Glutamatergic neuron (in vitro differentiated cells): ENCODE measurements at regions not wholly inside any gene's neighbourhood (a gene's known extent, or its start where the extent isn't known, plus 50 kb on each side); places are given as distances from the start of the nearest gene placed in this dataset.

Experiments
- DNase-seq: peaks from one replicate; pipeline ENCODE4 v3.0.0; 2022
- H3K27ac Mint-ChIP-seq: one replicate; pipeline ENCODE4 v1.8.0; 2020; ENCODE audit warnings: mild to moderate bottlenecking, mixed read lengths, inconsistent platforms; ENCODE audit not compliant: unreplicated experiment
- H3K27me3 Mint-ChIP-seq: one replicate; pipeline ENCODE4 v1.8.0; 2020; ENCODE audit warnings: mild to moderate bottlenecking, moderate library complexity, mixed read lengths, inconsistent platforms; ENCODE audit not compliant: unreplicated experiment
- H3K36me3 Mint-ChIP-seq: one replicate; pipeline ENCODE4 v1.8.0; 2020; ENCODE audit warnings: mild to moderate bottlenecking, mixed read lengths, inconsistent platforms; ENCODE audit not compliant: unreplicated experiment
- H3K4me1 Mint-ChIP-seq: one replicate; pipeline ENCODE4 v1.8.0; 2020; ENCODE audit warnings: mild to moderate bottlenecking, low read depth, mixed read lengths, inconsistent platforms; ENCODE audit not compliant: unreplicated experiment
- H3K4me3 Mint-ChIP-seq: one replicate; pipeline ENCODE4 v1.8.0; 2020; ENCODE audit warnings: mild to moderate bottlenecking, mixed read lengths, inconsistent platforms; ENCODE audit not compliant: unreplicated experiment
- H3K9me3 Mint-ChIP-seq: one replicate; pipeline ENCODE4 v1.8.0; 2020; ENCODE audit warnings: mild to moderate bottlenecking, moderate library complexity, mixed read lengths, inconsistent platforms; ENCODE audit not compliant: unreplicated experiment
- CTCF ChIP-seq: fragments of 200-600 bp; sonication (generic); IDR thresholded peaks from one replicate; pipeline ENCODE4 v1.5.0; 2021; ENCODE audit not compliant: partially characterized antibody, unreplicated experiment

GRCh38 chr2:41764919-41765318 is 282.9 kb upstream of the PKDCC start:
- Mint-ChIP-seq H3K36me3 (no peaks in the 10 kb centered on the region), H3K27ac (no peak overlapping the region), H3K27me3 (peaks cover 5% of the 10 kb centered on the region), H3K4me3 (no peak overlapping the region), H3K9me3 (peaks cover 1% of the 10 kb centered on the region), H3K4me1 (peaks cover 3% of the 10 kb centered on the region)
- no peak for TF ChIP-seq CTCF
- no peak for DNase-seq

- TF ChIP-seq CTCF, result no peak
- Mint-ChIP-seq H3K4me1 (peaks cover 3% of the 10 kb centered on the region), H3K9me3 (peaks cover 1% of the 10 kb centered on the region), H3K27me3 (peaks cover 5% of the 10 kb centered on the region), H3K27ac (no peak overlapping the region), H3K36me3 (no peaks in the 10 kb centered on the region), H3K4me3 (no peak overlapping the region)
- DNase-seq, result peak; percentile 19
Measured at GRCh38 chr2:41768310-41768709, 279.5 kb upstream of the PKDCC start.

GRCh38 chr2:41771710-41772109 is 276.1 kb upstream of the PKDCC start:
- H3K27me3 Mint-ChIP-seq, result peaks cover 5% of the 10 kb centered on the region
- H3K4me1 Mint-ChIP-seq, result peaks cover 3% of the 10 kb centered on the region
- DNase-seq, result no peak
- no peak overlapping the region for H3K4me3 Mint-ChIP-seq
- TF ChIP-seq CTCF, result no peak
- peaks cover 1% of the 10 kb centered on the region for H3K9me3 Mint-ChIP-seq
- H3K36me3 Mint-ChIP-seq, result no peaks in the 10 kb centered on the region
- H3K27ac Mint-ChIP-seq, result no peak overlapping the region

GRCh38 chr2:41772697-41773096 is 275.1 kb upstream of the PKDCC start:
- no peak for DNase-seq
- Mint-ChIP-seq H3K9me3 (peaks cover 1% of the 10 kb centered on the region), H3K36me3 (no peaks in the 10 kb centered on the region), H3K4me3 (no peak overlapping the region), H3K27me3 (peaks cover 3% of the 10 kb centered on the region), H3K27ac (no peak overlapping the region), H3K4me1 (peaks cover 3% of the 10 kb centered on the region)
- no peak for TF ChIP-seq CTCF

GRCh38 chr2:41774011-41774605 is 273.7 kb upstream of the PKDCC start:
- Mint-ChIP-seq H3K4me1 (no peaks in the 10 kb centered on the region), H3K9me3 (peaks cover 1% of the 10 kb centered on the region), H3K27ac (no peak overlapping the region), H3K4me3 (no peak overlapping the region), H3K36me3 (no peaks in the 10 kb centered on the region), H3K27me3 (peaks cover 2% of the 10 kb centered on the region)
- no peak for DNase-seq
- no peak for TF ChIP-seq CTCF
